Eye (tissue), 1 donor: ENCODE measurements at regions not wholly inside any gene's neighbourhood (a gene's known extent, or its start where the extent isn't known, plus 50 kb on each side); places are given as distances from the start of the nearest gene placed in this dataset.

ENCODE experiments used
- DNase-seq: peaks from one replicate; pipeline ENCODE4 v3.0.0-alpha.2; 2015

DNA sequence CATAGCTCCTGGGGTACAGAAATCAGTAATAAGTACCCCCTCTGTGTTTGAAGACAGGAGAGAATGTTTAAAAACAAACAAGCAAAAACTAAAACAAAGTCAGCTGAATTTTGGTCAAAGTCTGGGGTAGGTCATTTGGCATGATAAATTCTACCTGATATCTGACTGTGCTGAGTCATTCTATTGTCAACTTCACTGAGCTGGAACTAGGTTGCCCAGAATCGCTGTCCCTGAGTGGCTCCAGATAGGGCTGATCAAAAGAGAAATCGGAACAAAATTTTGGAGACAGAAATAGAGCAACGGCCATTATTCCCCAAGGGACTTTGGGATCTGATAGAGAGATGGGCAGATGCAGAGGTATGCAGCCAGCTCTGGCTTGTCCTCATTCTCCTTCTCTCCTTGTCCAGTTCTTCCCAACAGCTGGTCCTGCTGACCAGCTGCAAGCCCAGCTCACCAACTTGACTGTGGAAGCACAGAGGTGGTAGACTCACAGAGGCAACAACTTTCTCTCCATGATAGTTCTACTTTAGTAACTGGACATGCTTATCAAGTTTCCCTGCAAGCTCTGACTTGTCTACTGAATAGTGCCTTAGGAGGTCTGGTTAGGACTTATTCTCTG is 57.3 kb upstream of the MYRIP start:
- DNase-seq = no peak

DNA sequence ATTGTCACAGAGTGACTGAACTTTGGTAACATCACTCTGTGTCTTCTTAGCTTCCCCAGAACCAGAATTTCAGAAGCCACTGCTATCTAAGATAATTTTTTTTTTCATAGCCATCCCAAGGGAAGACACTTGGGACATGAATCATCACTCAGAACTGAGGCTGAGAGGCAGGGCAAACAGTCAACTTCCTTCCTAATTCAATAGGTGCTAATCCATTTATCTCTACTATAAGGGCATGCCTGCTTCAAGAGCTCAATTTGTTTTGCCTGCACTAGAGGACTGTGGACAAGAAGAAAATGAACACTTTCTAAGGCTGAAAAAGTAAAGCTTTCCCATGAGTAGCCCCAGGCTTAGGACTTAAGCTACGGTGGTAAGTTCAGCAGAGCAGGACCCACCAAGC is 56.7 kb upstream of the MYRIP start:
- no peak for DNase-seq

DNA sequence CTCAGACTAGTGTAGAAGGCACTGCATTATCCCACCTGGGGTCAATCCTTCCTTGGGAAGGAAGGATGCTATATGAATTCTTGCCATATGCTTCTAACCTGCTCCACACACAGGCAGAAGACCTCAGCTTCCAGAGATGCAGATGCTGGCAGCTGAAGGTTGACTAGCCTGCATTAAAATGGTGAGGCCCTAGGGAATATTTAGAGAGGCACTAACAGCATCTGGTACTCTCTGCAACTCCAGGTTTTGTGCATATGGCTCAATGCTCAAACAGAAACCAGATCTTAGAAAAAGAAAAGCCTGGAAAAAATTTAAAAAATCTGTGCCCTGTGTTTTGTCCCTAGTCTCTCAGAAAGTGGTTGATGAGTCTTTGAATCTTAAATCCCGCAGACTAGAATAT is 56.0 kb upstream of the MYRIP start:
- peak; percentile 45 for DNase-seq

DNA sequence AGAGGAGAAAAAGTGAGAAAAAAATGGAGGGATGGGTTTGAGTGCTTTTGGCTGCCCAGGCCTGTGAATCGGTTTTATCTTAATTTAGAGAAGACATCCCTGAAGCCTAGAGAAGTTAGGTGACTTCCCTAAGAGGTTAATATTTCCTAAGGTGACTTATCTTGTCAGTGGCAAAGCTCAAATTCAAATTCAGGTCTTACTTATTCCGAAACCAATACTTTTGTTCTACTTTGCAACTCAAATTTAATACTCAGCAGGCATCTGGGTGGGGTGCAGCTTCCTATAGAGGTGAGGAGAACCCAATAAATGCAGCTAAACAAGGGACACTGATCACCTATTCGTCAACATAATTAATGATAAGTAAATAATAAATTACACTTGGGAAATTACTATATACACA is 54.9 kb upstream of the MYRIP start:
- no peak for DNase-seq

DNA sequence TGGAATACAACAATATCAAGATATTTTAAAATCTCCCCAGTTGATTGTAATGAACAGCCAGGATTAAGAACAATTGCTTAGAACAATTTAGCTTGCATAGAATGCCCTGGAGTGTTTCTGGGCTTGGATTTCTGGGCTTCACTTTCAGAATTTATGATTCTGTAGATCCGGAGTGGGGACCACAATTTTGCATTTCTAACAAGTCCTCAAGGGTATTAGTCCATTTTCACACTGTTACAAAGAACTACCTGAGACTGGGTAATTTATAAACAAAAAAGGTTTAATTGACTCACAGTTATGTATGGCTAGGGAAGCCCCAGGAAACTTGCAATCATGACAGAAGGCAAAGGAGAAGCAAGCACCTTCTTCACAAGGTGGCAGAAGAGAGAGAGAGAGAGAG is 54.3 kb upstream of the MYRIP start:
- DNase-seq = no peak

DNA sequence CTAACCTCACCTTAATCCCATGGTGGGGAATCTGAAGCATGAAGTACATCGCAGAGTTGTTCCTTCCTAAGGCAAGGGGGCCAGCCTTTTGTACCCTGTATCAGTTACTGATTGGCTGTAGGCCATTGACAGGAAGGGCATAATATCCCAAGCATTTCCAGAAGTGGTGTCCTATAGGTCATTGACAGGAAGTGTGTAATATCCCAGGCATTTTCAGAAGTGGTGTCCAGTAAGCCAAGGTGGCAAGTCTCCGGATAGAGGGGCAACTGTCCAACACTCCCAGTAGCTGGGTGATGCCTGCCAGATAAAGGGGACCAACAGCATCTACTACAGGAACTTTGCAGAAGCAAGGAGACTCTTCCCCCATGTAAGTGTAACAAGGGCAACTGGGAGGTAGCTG is 52.1 kb upstream of the MYRIP start:
- no peak for DNase-seq
